Right cardiac atrium (tissue), 5 donors: ENCODE measurements at regions not wholly inside any gene's neighbourhood (a gene's known extent, or its start where the extent isn't known, plus 50 kb on each side); places are given as distances from the start of the nearest gene placed in this dataset.

Experiments used
- ATAC-seq, 2 donors: fragments of 200-7000 bp; cut with Tn5 transposase; one replicate each; pipeline versions ENCODE4 v1.8.0 to v1.9.1; 2020; ENCODE audit warnings: moderate library complexity in 2 of 2, mild to moderate bottlenecking in 1 of 2
- DNase-seq, 3 donors: peaks; one replicate each; pipeline ENCODE4 v3.0.0-alpha.2; 2020
- H3K27ac ChIP-seq: one replicate; pipeline ENCODE4 v1.5.1; 2013; ENCODE audit warnings: mild to moderate bottlenecking, low read length, control low read depth, moderate library complexity
- H3K27me3 ChIP-seq: one replicate; pipeline ENCODE4 v1.6.1; 2013; ENCODE audit not compliant: control insufficient read depth, insufficient read depth
- H3K4me1 ChIP-seq: one replicate; pipeline ENCODE4 v1.6.1; 2013; ENCODE audit warnings: low read length; ENCODE audit not compliant: control insufficient read depth, insufficient read depth
- H3K4me3 ChIP-seq: one replicate; pipeline ENCODE4 v1.5.1; 2013; ENCODE audit warnings: low read length, control low read depth
- H3K9me3 ChIP-seq: one replicate; pipeline ENCODE4 v1.6.1; 2013; ENCODE audit warnings: low read length; ENCODE audit not compliant: control insufficient read depth
- WGBS: extraction: QIAGEN DNeasy Blood & Tissue Kit; methylation state at CpG from one replicate; pipeline ENCODE4 v1.1.7; 2013; 5-methylcytosine and 5-hydroxymethylcytosine counted together
- intact Hi-C, 4 donors: fragments of 100-400 bp; cut with DNase I; formaldehyde crosslinking; loops; one replicate each; pipeline versions ENCODE4 v1.11.0 to v1.14.0; 2022 to 2023
- donor health status: healthy with polysubstance abuse.
- donor health status: DM: no; HTN: yes; CAD: no.
- donor health status: DM: no; HTN: no; CAD: no.
- donor health status: DM: no; HTN: yes; CAD: no; lungs with severe emphysema.
- donor health status: DM: yes; HTN: yes; CAD: no.

DNA sequence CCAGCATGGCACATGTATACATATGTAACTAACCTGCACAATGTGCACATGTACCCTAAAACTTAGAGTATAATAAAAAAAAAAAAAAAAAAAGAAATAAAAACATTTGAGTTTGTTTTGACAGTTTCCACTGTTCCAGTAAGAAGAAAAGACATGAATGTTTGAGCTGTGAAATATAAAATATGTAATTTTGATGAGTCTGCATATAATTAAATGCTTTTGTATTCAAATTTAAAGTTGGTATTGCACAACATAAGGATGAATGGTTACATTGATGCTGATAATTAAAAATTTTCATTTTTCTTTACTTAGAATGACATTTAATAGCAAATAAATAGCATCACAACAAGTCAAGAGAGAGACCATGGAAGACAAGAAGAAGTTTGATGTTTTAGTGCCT, 212.0 kb upstream of the RRP15 start:
- no peaks in the 10 kb centered on the region for H3K4me1 ChIP-seq
- ATAC-seq (no peak), DNase-seq (no peak)
- H3K27me3 ChIP-seq, result no peaks in the 10 kb centered on the region
- H3K4me3 ChIP-seq, result no peak overlapping the region
- intact Hi-C loops, result no loop called here
- no peaks in the 10 kb centered on the region for H3K9me3 ChIP-seq
- no peak overlapping the region for H3K27ac ChIP-seq

DNA sequence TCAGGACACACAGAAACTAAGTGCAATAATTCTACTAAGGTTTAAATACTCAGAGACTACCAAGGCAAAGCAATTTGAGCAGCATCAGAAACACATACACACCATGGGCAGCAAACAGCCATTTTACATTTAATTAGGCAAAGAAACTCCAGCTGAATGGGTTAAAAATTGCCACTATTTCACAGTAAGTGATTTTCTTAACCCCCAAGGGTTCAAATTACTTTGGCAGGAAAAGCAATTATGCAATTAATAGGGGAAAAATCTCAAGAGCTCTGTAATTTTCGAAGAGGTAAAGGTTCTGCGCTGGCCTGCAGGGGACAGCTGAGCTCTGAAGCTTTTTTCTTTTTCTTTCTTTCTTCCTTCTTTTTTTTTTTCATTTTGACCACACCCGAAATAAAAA, 206.2 kb upstream of the RRP15 start:
- Histone ChIP-seq H3K4me3 (no peak overlapping the region), H3K27me3 (no peaks in the 10 kb centered on the region), H3K27ac (no peak overlapping the region), H3K9me3 (no peaks in the 10 kb centered on the region), H3K4me1 (no peaks in the 10 kb centered on the region)
- intact Hi-C loops, result no loop called here
- WGBS, result 55% methylated on average over 3 of the region's 3 CpGs
- ATAC-seq (no peak), DNase-seq (no peak)

DNA sequence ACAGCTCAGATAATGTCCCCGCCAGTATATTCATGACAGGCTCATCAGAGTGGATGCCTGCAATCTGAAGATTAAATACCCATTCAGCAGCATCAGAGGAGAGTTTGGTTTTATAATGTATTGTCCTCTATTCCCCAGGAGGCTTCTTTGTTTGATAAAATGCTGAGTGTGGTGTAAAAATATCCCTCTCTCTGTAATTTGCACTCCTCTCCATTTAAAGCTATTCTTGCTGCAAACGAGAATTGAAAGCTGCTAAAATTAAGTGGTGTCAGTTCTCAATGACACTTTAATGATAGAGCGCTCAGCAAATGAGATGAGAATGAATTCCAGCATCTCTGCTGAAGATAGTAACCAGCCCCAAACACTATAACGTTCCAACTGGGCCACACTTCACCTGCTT, 205.7 kb upstream of the RRP15 start:
- Histone ChIP-seq H3K4me3 (no peak overlapping the region), H3K9me3 (no peaks in the 10 kb centered on the region), H3K27ac (no peak overlapping the region), H3K4me1 (no peaks in the 10 kb centered on the region), H3K27me3 (no peaks in the 10 kb centered on the region)
- ATAC-seq, result peak; percentile 53 to 76
- 28% methylated on average over 4 of the region's 4 CpGs for WGBS
- DNase-seq, result no peak
- intact Hi-C loops, result no loop called here

DNA sequence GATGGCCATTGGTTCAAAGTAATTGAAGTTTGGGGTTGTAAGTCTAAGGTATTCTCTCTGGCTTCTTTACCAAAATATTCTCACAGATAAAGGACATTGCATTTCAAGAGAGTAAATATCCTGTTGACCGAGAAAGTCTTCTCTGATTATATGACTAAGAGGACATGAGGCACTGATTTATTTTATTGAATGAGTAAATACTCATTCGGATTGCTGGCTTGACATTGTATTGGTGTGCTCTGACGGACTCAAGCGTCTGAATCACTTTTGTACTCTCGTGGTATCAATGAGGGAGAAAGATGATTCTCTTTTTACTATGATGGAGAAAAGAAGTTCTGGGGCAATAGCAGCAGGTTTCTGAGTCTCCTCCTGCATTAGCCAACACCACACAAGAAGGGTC, 205.3 kb upstream of the RRP15 start:
- WGBS, result 57% methylated on average over 5 of the region's 5 CpGs
- no peak overlapping the region for H3K27ac ChIP-seq
- H3K27me3 ChIP-seq, result no peaks in the 10 kb centered on the region
- H3K4me1 ChIP-seq, result no peaks in the 10 kb centered on the region
- intact Hi-C loops, result no loop called here
- H3K4me3 ChIP-seq, result no peak overlapping the region
- H3K9me3 ChIP-seq, result no peaks in the 10 kb centered on the region
- ATAC-seq (no peak), DNase-seq (no peak)

DNA sequence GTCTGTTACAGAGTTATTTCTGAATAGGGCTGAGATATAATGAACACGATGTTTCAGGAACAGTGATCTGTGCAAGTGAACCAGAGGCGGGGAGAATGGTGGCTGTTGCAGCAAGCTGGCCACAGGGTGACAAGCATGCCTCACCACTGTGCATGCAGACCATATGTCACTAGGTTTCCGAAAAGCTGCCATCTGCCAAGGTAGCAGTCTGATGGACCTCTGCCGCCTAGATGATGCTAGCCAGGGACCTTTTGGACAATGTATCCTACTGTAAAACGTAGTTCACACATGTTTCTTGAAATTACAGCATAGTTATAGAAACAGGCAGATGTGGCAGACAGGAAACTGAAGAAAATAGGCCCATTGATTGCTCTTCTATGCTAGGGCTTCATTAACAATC, 204.2 kb upstream of the RRP15 start:
- DNase-seq (no peak), ATAC-seq (no peak)
- Histone ChIP-seq H3K27me3 (no peaks in the 10 kb centered on the region), H3K4me1 (no peaks in the 10 kb centered on the region), H3K27ac (no peak overlapping the region), H3K9me3 (no peaks in the 10 kb centered on the region), H3K4me3 (no peak overlapping the region)
- WGBS, result 72% methylated on average over 5 of the region's 5 CpGs
- intact Hi-C loops, result no loop called here

DNA sequence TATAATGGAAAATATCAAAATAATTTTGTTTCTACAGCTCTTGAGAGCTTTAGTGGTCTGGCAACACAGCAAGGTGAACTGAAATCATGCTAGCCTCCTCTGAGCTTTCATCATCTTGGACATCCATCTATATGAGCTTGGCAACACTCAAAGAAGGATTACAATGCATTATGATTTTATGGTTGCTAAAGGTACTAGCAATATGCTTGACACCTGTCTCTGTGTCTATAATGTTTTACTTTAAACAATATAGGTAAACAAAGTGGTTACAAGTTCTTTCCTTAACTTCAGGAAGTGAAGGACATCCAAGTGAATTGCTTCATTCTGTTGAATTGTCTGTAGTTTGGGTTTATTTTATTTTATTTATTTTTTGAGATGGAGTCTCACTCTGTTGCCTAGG, 203.7 kb upstream of the RRP15 start:
- H3K9me3 ChIP-seq, result no peaks in the 10 kb centered on the region
- intact Hi-C loops, result no loop called here
- no peak overlapping the region for H3K4me3 ChIP-seq
- no peak overlapping the region for H3K27ac ChIP-seq
- ATAC-seq (no peak), DNase-seq (no peak)
- H3K4me1 ChIP-seq, result no peaks in the 10 kb centered on the region
- no peaks in the 10 kb centered on the region for H3K27me3 ChIP-seq

DNA sequence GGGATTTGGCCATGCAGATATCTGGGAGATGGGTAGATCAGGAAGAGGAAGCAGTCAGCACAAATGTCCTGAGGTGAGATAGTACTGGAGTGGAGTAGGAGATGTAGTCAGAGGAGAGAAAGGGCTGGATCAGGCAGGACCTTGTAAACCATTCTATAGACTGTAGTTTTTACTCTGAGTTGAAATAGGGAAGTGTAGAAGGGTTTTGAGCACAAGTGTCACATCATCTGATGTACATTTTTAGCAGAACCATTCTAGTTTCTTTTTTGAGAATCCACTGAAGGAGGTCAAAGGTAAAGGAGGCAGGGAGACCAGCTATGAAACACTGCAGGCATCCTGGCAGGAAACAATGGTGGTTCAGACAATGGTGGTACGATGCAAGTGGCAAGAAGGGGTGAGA, 194.6 kb upstream of the RRP15 start:
- Histone ChIP-seq H3K27ac (no peak overlapping the region), H3K4me1 (no peaks in the 10 kb centered on the region), H3K27me3 (no peaks in the 10 kb centered on the region), H3K4me3 (no peak overlapping the region), H3K9me3 (no peaks in the 10 kb centered on the region)
- DNase-seq, result no peak
- ATAC-seq, result no peak
- intact Hi-C loops, result no loop called here
- WGBS, result 74% methylated on average over 1 of the region's 1 CpG

DNA sequence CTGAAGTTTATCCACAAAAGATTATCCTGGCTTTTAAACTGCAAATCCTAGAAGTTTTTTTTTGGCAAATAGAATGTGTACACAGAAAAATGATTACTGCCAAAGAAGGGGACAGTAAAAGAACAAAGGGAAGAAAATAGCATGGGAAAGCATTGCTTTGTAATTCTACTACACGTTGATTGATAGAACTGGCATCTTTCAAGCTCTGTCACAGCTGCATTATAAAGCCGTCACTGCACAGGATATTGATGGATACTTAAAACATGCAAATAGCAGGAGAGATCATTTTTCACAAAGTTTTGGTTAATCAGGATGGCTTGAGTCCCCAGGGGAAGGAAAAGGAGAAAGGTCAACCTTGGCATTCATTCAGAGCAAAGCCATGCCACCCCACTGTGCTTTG, 183.7 kb upstream of the RRP15 start:
- no peak overlapping the region for H3K4me3 ChIP-seq
- 65% methylated on average over 2 of the region's 2 CpGs for WGBS

DNA sequence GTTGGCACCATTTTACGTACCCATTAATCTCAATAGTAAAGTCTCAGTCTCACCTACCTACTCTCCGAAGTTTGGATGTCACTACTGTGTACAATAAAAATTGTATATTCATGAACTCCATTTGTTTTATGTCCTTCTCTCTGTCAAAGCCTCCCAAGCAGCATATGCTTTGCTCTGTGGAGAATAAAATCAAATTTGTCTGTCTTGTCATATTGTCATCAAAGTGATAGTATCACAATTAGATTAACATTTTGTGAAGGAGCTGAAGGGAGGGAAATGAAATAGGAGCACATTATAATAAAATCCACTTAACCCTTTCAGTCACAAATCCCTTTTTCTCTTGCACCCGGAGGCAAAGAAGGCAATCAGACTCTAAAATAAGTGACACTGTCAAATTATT, 177.1 kb upstream of the RRP15 start:
- 77% methylated on average over 3 of the region's 3 CpGs for WGBS
- intact Hi-C loops, result no loop called here
- ATAC-seq (no peak), DNase-seq (no peak)
- Histone ChIP-seq H3K4me3 (no peak overlapping the region), H3K9me3 (no peaks in the 10 kb centered on the region), H3K27me3 (no peaks in the 10 kb centered on the region), H3K4me1 (no peaks in the 10 kb centered on the region), H3K27ac (no peak overlapping the region)

More for the DNA sequence above, 183.7 kb upstream of the RRP15 start:
- Histone ChIP-seq H3K27ac (no peak overlapping the region), H3K4me1 (no peaks in the 10 kb centered on the region), H3K9me3 (no peaks in the 10 kb centered on the region), H3K27me3 (no peaks in the 10 kb centered on the region)
- DNase-seq (no peak), ATAC-seq (no peak)
- intact Hi-C loops, result no loop called here

DNA sequence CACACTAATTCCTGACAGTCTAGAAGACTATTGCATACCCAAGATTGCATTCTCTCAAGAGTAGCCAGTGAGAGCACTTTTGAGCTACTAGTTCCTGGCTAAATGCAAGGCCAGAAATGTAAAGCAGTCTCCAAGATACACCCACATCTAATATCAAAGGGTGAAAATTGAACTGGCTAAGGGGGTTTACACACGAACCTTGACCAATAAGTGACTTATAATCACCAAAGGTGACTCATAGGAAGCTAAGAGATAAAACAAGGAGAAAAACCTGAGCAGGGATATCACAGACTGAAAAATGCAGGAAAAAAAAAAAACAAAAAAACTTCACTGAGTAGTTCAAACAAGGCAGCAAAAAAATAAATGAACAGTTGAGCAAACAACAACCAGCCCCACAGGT, 172.2 kb upstream of the RRP15 start:
- H3K27ac ChIP-seq, result no peak overlapping the region
- H3K4me1 ChIP-seq, result no peaks in the 10 kb centered on the region
- H3K27me3 ChIP-seq, result no peaks in the 10 kb centered on the region
- no peak for ATAC-seq
- no peak overlapping the region for H3K4me3 ChIP-seq
- H3K9me3 ChIP-seq, result no peaks in the 10 kb centered on the region
- intact Hi-C loops, result no loop called here
- DNase-seq, result no peak
- WGBS, result 38% methylated on average over 1 of the region's 1 CpG

DNA sequence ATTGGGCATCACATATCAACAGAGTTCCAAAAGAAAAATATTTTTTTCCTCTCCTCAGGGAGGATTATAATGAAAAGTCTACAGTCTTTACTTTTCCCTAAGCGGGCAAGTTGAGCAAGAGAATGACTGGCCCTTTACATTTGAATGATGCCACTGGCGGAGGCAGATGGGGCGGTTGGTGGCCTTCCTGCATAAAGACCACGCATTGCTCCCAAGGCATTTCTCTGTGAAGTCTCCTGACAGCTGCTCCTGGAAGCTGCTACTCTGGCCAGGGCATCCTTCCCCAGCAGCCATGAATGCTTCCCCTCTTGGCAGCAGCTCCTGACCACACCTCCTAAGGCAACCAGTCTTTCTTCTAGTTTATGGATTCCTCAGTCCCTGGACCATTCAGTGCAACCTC, 161.1 kb upstream of the RRP15 start:
- no peaks in the 10 kb centered on the region for H3K4me1 ChIP-seq
- DNase-seq (no peak), ATAC-seq (no peak)
- peaks cover 4% of the 10 kb centered on the region for H3K27me3 ChIP-seq
- 60% methylated on average over 4 of the region's 4 CpGs for WGBS
- H3K9me3 ChIP-seq, result no peaks in the 10 kb centered on the region
- intact Hi-C loops, result no loop called here
- no peak overlapping the region for H3K27ac ChIP-seq
- H3K4me3 ChIP-seq, result no peak overlapping the region

DNA sequence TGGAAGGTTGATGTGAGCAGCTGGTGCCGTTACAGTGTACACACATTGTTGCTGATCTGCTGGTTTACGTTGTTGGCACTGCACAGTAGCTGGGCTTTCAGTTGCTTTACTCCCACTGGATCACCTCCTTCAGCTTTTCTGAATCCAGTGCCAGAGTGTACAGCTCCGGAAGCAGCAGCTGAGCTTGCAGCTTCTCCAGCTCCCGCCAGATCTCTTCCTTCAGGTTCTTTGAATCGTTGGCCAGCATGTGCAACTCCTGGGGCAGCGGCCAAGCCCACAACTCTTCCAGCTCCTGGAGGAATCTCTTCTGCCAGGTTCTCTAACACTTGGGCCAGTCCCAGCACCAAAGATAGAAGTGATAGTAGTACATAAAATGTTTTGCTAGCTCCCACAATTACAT, 149.7 kb upstream of the RRP15 start:
- H3K4me1 ChIP-seq, result no peaks in the 10 kb centered on the region
- DNase-seq (no peak), ATAC-seq (no peak)
- peaks cover 2% of the 10 kb centered on the region for H3K9me3 ChIP-seq
- no peaks in the 10 kb centered on the region for H3K27me3 ChIP-seq
- no peak overlapping the region for H3K27ac ChIP-seq
- H3K4me3 ChIP-seq, result no peak overlapping the region
- intact Hi-C loops, result no loop called here
- 85% methylated on average over 6 of the region's 6 CpGs for WGBS
